ENCODE measurements at regions not wholly inside any gene's neighbourhood (a gene's known extent, or its start where the extent isn't known, plus 50 kb on each side); places are given as distances from the start of the nearest gene placed in this dataset.
A peak's percentile ranks its signal among the peaks of the same experiment; 100 is the strongest.

- TF ChIP-seq CTCF (IDR thresholded peaks at IDR 0.05) = no peak
- no peaks in the 10 kb centered on the region for H3K9me3 ChIP-seq
- no peaks in the 10 kb centered on the region for H3K27me3 ChIP-seq
- H3K36me3 ChIP-seq = no peaks in the 10 kb centered on the region
- no peak overlapping the region for H3K27ac ChIP-seq
- DNase-seq = no peak
- intact Hi-C loops (cut with DNase I) = no loop called here
- ATAC-seq = no peak
- no peaks in the 10 kb centered on the region for H3K4me1 ChIP-seq
- no peak overlapping the region for H3K4me3 ChIP-seq
Observed at GRCh38 chr16:82464187-82464586, 162.6 kb upstream of the CDH13 start.

- no peak overlapping the region for H3K27ac ChIP-seq
- H3K4me1 ChIP-seq = no peaks in the 10 kb centered on the region
- intact Hi-C loops (cut with DNase I) = no loop called here
- no peaks in the 10 kb centered on the region for H3K36me3 ChIP-seq
- ATAC-seq = no peak
- H3K9me3 ChIP-seq = no peaks in the 10 kb centered on the region
- no peaks in the 10 kb centered on the region for H3K27me3 ChIP-seq
- no peak for DNase-seq
- H3K4me3 ChIP-seq = no peak overlapping the region
- no peak for TF ChIP-seq CTCF (IDR thresholded peaks at IDR 0.05)
Observed at GRCh38 chr16:82460766-82461165, 166.0 kb upstream of the CDH13 start.

GRCh38 chr16:82459580-82460256, 167.1 kb upstream of the CDH13 start:
- Histone ChIP-seq H3K4me3 (no peak overlapping the region), H3K36me3 (no peaks in the 10 kb centered on the region), H3K27me3 (no peaks in the 10 kb centered on the region), H3K4me1 (no peaks in the 10 kb centered on the region), H3K27ac (no peak overlapping the region), H3K9me3 (no peaks in the 10 kb centered on the region)
- DNase-seq (no peak), ATAC-seq (no peak)
- intact Hi-C loops (cut with DNase I) = no loop called here
- TF ChIP-seq CTCF (IDR thresholded peaks at IDR 0.05) = no peak

GRCh38 chr16:82456683-82457082, 170.1 kb upstream of the CDH13 start:
- H3K9me3 ChIP-seq = no peaks in the 10 kb centered on the region
- ATAC-seq = peak; percentile 97

GRCh38 chr16:82454566-82454965, 172.2 kb upstream of the CDH13 start:
- DNase-seq = no peak
- Histone ChIP-seq H3K4me1 (no peaks in the 10 kb centered on the region), H3K9me3 (no peaks in the 10 kb centered on the region), H3K27me3 (no peaks in the 10 kb centered on the region), H3K27ac (no peak overlapping the region), H3K36me3 (no peaks in the 10 kb centered on the region), H3K4me3 (no peak overlapping the region)
- intact Hi-C loops (cut with DNase I) = no loop called here
- no peak for TF ChIP-seq CTCF (IDR thresholded peaks at IDR 0.05)
- ATAC-seq = no peak

More at GRCh38 chr16:82456683-82457082, 170.1 kb upstream of the CDH13 start:
- intact Hi-C loops (cut with DNase I) = no loop called here
- Histone ChIP-seq H3K4me3 (no peak overlapping the region), H3K4me1 (no peaks in the 10 kb centered on the region), H3K27ac (no peak overlapping the region), H3K27me3 (no peaks in the 10 kb centered on the region), H3K36me3 (no peaks in the 10 kb centered on the region)
- DNase-seq = peak; percentile 69
- TF ChIP-seq CTCF (IDR thresholded peaks at IDR 0.05) = peak; percentile 81

- DNase-seq = no peak
- intact Hi-C loops (cut with DNase I) = no loop called here
- TF ChIP-seq CTCF (IDR thresholded peaks at IDR 0.05) = no peak
Observed at GRCh38 chr16:82454152-82454551, 172.6 kb upstream of the CDH13 start.

More at GRCh38 chr16:82454152-82454551, 172.6 kb upstream of the CDH13 start:
- Histone ChIP-seq H3K27me3 (no peaks in the 10 kb centered on the region), H3K4me1 (no peaks in the 10 kb centered on the region), H3K36me3 (no peaks in the 10 kb centered on the region), H3K4me3 (no peak overlapping the region), H3K27ac (no peak overlapping the region), H3K9me3 (no peaks in the 10 kb centered on the region)
- ATAC-seq = no peak
